ENCODE measurements at regions not wholly inside any gene's neighbourhood (a gene's known extent, or its start where the extent isn't known, plus 50 kb on each side); places are given as distances from the start of the nearest gene placed in this dataset.

DNA sequence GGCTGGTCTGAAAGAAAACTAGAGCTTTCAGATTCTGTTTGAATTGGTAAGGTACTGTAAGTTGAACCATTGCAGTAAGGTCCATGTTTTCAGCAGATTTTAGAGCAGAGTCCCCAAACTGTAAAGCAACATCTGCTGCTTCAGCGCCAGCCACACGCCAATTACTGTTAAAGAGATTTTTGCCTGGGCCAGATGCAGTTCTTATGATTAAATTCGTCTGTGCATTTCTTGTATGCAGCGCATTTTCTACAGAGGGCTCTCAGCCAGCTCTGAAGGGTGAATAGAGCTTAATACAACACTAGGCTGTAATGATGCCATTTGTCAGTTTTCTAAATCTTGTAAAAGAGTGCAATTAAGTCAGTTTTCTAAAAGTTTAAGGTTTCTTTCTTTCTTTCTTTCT is 246.3 kb downstream of the COX7C start:
- H3K4me3 ChIP-seq (ENCODE audit: low read depth in 2 of 2, low read length in 2 of 2), result no peak overlapping the region
- H3K4me1 ChIP-seq (ENCODE audit: control insufficient read depth, insufficient read depth, low read length), result no peaks in the 10 kb centered on the region
- intact Hi-C loops (cut with micrococcal nuclease; ENCODE audit: unreplicated experiment) (no loop called here), in situ Hi-C loops (cut with HindIII; ENCODE audit: low pct_unique_long_range_greater_than_20kb, low sequenced_read_pairs) (no loop called here)
- TF ChIP-seq SIN3A (IDR thresholded peaks at IDR 0.05; ENCODE audit: borderline replicate concordance, insufficient read depth, low read depth, low read length) (no peak), TCF7L2 (IDR thresholded peaks at IDR 0.05; ENCODE audit: low read depth, low read length) (no peak), REST (IDR thresholded peaks at IDR 0.05; ENCODE audit: insufficient read depth in 1 of 2, low read depth in 2 of 2, low read length in 1 of 2) (no peak), POLR2AphosphoS5 (IDR thresholded peaks at IDR 0.05; ENCODE audit: low read depth, low read length) (no peak)
- TF ChIP-seq, protein P1, sequence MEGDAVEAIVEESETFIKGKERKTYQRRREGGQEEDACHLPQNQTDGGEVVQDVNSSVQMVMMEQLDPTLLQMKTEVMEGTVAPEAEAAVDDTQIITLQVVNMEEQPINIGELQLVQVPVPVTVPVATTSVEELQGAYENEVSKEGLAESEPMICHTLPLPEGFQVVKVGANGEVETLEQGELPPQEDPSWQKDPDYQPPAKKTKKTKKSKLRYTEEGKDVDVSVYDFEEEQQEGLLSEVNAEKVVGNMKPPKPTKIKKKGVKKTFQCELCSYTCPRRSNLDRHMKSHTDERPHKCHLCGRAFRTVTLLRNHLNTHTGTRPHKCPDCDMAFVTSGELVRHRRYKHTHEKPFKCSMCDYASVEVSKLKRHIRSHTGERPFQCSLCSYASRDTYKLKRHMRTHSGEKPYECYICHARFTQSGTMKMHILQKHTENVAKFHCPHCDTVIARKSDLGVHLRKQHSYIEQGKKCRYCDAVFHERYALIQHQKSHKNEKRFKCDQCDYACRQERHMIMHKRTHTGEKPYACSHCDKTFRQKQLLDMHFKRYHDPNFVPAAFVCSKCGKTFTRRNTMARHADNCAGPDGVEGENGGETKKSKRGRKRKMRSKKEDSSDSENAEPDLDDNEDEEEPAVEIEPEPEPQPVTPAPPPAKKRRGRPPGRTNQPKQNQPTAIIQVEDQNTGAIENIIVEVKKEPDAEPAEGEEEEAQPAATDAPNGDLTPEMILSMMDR (IDR thresholded peaks at IDR 0.05), result no peak
- no peak for ATAC-seq
- ChIA-PET POLR2A (no interaction called here), CTCF (no interaction called here)
- BruUV-seq (replicated peaks), result no TSS peak
- no peak overlapping the region for H3K27ac ChIP-seq (ENCODE audit: low read length)
- H3K9me3 ChIP-seq (ENCODE audit: control insufficient read depth, insufficient read depth, low read depth, low read length), result no peaks in the 10 kb centered on the region
- no peaks in the 10 kb centered on the region for H3K36me3 ChIP-seq (ENCODE audit: control insufficient read depth, insufficient read depth, low read length)
- DNase-seq (ENCODE audit: low read depth, low spot score), result no peak
- H3K27me3 ChIP-seq (ENCODE audit: control insufficient read depth, insufficient read depth, low read length), result no peaks in the 10 kb centered on the region

DNA sequence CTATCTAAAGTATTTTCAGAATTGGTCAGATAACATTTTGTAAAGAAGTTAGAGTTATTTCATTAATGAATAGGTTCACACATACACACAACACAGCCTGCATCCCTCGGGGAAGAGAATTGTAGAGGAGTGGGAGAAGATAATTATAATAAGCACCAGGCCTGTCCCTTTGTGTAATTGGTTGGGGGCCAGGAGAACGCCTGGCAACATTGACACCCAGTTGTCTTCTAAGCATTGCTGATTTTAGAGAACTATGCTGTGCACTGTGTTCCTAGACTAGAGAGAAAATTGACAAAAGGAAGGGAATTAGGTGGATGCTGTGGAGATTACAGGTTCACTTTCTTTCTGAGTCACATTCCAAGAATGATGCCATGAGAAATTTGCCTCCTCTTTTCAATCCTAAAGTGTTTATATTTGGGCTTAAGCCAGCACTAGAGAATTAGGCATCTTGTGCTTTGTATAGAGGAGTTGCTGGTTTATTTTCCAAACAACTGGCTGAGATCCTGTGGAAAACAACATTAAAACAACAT is 247.6 kb downstream of the COX7C start:
- intact Hi-C loops (cut with micrococcal nuclease; ENCODE audit: unreplicated experiment), result no loop called here
- H3K27me3 ChIP-seq (ENCODE audit: control insufficient read depth, insufficient read depth, low read length), result no peaks in the 10 kb centered on the region
- TF ChIP-seq SIN3A (IDR thresholded peaks at IDR 0.05; ENCODE audit: borderline replicate concordance, insufficient read depth, low read depth, low read length) (no peak), TCF7L2 (IDR thresholded peaks at IDR 0.05; ENCODE audit: low read depth, low read length) (no peak), REST (IDR thresholded peaks at IDR 0.05; ENCODE audit: insufficient read depth in 1 of 2, low read depth in 2 of 2, low read length in 1 of 2) (no peak), POLR2AphosphoS5 (IDR thresholded peaks at IDR 0.05; ENCODE audit: low read depth, low read length) (no peak)
- TF ChIP-seq, protein P1 (IDR thresholded peaks at IDR 0.05), result no peak
- no peaks in the 10 kb centered on the region for H3K4me1 ChIP-seq (ENCODE audit: control insufficient read depth, insufficient read depth, low read length)
- H3K9me3 ChIP-seq (ENCODE audit: control insufficient read depth, insufficient read depth, low read depth, low read length), result no peaks in the 10 kb centered on the region
- no peak overlapping the region for H3K4me3 ChIP-seq (ENCODE audit: low read depth in 2 of 2, low read length in 2 of 2)
- in situ Hi-C loops (cut with HindIII; ENCODE audit: low pct_unique_long_range_greater_than_20kb, low sequenced_read_pairs), result no loop called here
- no TSS peak for BruUV-seq (replicated peaks)
- ATAC-seq (no peak), DNase-seq (ENCODE audit: low read depth, low spot score) (no peak)
- POLR2A ChIA-PET, result no interaction called here
- no peaks in the 10 kb centered on the region for H3K36me3 ChIP-seq (ENCODE audit: control insufficient read depth, insufficient read depth, low read length)
- no peak overlapping the region for H3K27ac ChIP-seq (ENCODE audit: low read length)
- CTCF ChIA-PET, result no interaction called here
